ENCODE measurements at regions not wholly inside any gene's neighbourhood (a gene's known extent, or its start where the extent isn't known, plus 50 kb on each side); places are given as distances from the start of the nearest gene placed in this dataset.

GRCh38 chr18:73626859-73627258, 520.8 kb downstream of the FBXO15 start:
- TF ChIP-seq CTCF (conservative IDR thresholded peaks at IDR 0.05) = no peak
- H3K27ac ChIP-seq = peak overlapping the region; percentile 61

- no peak for TF ChIP-seq CTCF (conservative IDR thresholded peaks at IDR 0.05)
- peak overlapping the region; percentile 61 for H3K27ac ChIP-seq
Observed at GRCh38 chr18:73626221-73626620, 521.4 kb downstream of the FBXO15 start.

GRCh38 chr18:73621091-73621490, 526.5 kb downstream of the FBXO15 start:
- H3K27ac ChIP-seq = no peak overlapping the region
- no peak for TF ChIP-seq CTCF (conservative IDR thresholded peaks at IDR 0.05)

- H3K27ac ChIP-seq = no peak overlapping the region
- TF ChIP-seq CTCF (conservative IDR thresholded peaks at IDR 0.05) = no peak
Observed at GRCh38 chr18:73617981-73618380, 529.7 kb downstream of the FBXO15 start.

GRCh38 chr18:73615506-73615905, 532.1 kb downstream of the FBXO15 start:
- no peak for TF ChIP-seq CTCF (conservative IDR thresholded peaks at IDR 0.05)
- no peak overlapping the region for H3K27ac ChIP-seq

- no peak for TF ChIP-seq CTCF (conservative IDR thresholded peaks at IDR 0.05)
- H3K27ac ChIP-seq = no peak overlapping the region
Observed at GRCh38 chr18:73614812-73615211, 532.8 kb downstream of the FBXO15 start.

- TF ChIP-seq CTCF (conservative IDR thresholded peaks at IDR 0.05) = no peak
- no peak overlapping the region for H3K27ac ChIP-seq
Observed at GRCh38 chr18:73613706-73614340, 533.8 kb downstream of the FBXO15 start.
